ENCODE measurements at regions not wholly inside any gene's neighbourhood (a gene's known extent, or its start where the extent isn't known, plus 50 kb on each side); places are given as distances from the start of the nearest gene placed in this dataset.

DNA sequence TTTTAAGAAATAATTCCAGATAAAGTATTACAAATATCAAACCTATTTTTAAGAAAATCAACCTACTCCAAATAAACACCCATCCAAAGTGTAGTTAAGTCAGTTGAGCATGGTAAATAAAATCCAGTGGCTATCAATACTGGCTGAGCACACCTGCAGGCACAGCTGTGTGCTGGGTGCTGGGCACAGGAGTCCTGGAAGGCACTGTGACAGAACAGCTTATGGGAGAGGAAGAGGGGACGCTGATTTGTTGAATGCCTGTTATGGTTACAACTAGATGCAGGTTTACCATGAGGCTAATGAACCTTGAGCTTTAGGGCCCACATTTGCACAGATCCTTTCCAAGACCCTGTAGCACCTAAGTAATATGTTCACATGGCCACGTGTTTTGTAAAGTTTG is 202.7 kb downstream of the MTX2 start:
- Histone ChIP-seq H3K9me3 (ENCODE audit: severe bottlenecking) (no peaks in the 10 kb centered on the region), H3K4me1 (ENCODE audit: insufficient read depth, poor library complexity, severe bottlenecking) (peaks cover 11% of the 10 kb centered on the region), H3K27ac (ENCODE audit: poor library complexity, severe bottlenecking) (no peak overlapping the region), H3K27me3 (ENCODE audit: insufficient read depth, poor library complexity, severe bottlenecking) (no peaks in the 10 kb centered on the region), H3K36me3 (ENCODE audit: low read depth) (no peaks in the 10 kb centered on the region), H3K4me3 (ENCODE audit: severe bottlenecking) (no peak overlapping the region)
- no peak for ATAC-seq (ENCODE audit: low read depth)
- TF ChIP-seq, protein P1, sequence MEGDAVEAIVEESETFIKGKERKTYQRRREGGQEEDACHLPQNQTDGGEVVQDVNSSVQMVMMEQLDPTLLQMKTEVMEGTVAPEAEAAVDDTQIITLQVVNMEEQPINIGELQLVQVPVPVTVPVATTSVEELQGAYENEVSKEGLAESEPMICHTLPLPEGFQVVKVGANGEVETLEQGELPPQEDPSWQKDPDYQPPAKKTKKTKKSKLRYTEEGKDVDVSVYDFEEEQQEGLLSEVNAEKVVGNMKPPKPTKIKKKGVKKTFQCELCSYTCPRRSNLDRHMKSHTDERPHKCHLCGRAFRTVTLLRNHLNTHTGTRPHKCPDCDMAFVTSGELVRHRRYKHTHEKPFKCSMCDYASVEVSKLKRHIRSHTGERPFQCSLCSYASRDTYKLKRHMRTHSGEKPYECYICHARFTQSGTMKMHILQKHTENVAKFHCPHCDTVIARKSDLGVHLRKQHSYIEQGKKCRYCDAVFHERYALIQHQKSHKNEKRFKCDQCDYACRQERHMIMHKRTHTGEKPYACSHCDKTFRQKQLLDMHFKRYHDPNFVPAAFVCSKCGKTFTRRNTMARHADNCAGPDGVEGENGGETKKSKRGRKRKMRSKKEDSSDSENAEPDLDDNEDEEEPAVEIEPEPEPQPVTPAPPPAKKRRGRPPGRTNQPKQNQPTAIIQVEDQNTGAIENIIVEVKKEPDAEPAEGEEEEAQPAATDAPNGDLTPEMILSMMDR (IDR thresholded peaks at IDR 0.05; ENCODE audit: poor library complexity, severe bottlenecking), result no peak
- no peak for DNase-seq (ENCODE audit: low spot score)

DNA sequence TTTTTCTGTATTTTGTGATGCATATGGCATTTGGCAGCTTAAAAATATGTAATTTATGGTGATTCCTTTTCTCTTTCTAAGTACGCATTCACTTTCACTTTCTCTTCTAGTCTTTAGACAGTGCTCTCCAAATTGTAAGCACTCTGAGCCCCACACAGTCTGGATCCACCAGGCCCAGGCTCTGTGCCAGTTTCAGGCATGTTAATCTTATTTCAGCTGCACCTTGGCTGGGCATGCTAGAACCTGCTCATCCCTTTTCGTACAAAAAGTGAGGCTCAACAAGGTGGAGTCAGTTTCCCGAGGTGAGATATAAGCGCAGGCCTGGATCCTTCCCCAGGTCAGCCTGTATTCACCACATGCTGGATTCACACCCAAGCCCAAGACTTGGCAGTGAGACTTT is 203.9 kb downstream of the MTX2 start:
- DNase-seq (ENCODE audit: low spot score) (peak; percentile 84), ATAC-seq (ENCODE audit: low read depth) (peak; percentile 99)
- H3K9me3 ChIP-seq (ENCODE audit: severe bottlenecking), result no peaks in the 10 kb centered on the region
- H3K4me3 ChIP-seq (ENCODE audit: severe bottlenecking), result peak overlapping the region; percentile 6
- H3K27ac ChIP-seq (ENCODE audit: poor library complexity, severe bottlenecking), result peak overlapping the region; percentile 42
- H3K36me3 ChIP-seq (ENCODE audit: low read depth), result no peaks in the 10 kb centered on the region
- no peaks in the 10 kb centered on the region for H3K27me3 ChIP-seq (ENCODE audit: insufficient read depth, poor library complexity, severe bottlenecking)
- peaks cover 11% of the 10 kb centered on the region for H3K4me1 ChIP-seq (ENCODE audit: insufficient read depth, poor library complexity, severe bottlenecking)
- TF ChIP-seq, protein P1 (IDR thresholded peaks at IDR 0.05; ENCODE audit: poor library complexity, severe bottlenecking), result no peak

DNA sequence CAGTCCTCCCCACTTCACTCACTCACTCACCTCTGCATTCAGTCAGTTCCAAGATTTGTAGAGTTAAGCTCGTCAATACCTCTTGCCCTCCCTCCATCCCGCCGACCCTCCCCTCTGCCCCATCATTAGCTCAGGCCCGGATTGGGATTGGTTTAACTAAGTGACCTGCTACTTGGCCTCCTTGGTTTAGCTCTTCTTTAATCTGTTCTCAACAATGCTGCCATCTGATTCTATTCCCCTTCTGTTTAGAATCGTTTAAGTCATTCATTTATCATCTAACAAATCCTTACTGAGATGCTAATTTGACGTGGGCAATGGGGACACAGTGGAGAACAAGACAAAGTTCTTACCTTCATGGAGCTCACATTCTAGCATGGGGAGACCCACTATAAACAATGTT is 204.6 kb downstream of the MTX2 start:
- ATAC-seq (ENCODE audit: low read depth) (no peak), DNase-seq (ENCODE audit: low spot score) (no peak)
- Histone ChIP-seq H3K27ac (ENCODE audit: poor library complexity, severe bottlenecking) (peak overlapping the region; percentile 42), H3K4me1 (ENCODE audit: insufficient read depth, poor library complexity, severe bottlenecking) (peaks cover 11% of the 10 kb centered on the region), H3K9me3 (ENCODE audit: severe bottlenecking) (no peaks in the 10 kb centered on the region), H3K27me3 (ENCODE audit: insufficient read depth, poor library complexity, severe bottlenecking) (no peaks in the 10 kb centered on the region), H3K36me3 (ENCODE audit: low read depth) (no peaks in the 10 kb centered on the region), H3K4me3 (ENCODE audit: severe bottlenecking) (no peak overlapping the region)
- TF ChIP-seq, protein P1 (IDR thresholded peaks at IDR 0.05; ENCODE audit: poor library complexity, severe bottlenecking), result no peak

DNA sequence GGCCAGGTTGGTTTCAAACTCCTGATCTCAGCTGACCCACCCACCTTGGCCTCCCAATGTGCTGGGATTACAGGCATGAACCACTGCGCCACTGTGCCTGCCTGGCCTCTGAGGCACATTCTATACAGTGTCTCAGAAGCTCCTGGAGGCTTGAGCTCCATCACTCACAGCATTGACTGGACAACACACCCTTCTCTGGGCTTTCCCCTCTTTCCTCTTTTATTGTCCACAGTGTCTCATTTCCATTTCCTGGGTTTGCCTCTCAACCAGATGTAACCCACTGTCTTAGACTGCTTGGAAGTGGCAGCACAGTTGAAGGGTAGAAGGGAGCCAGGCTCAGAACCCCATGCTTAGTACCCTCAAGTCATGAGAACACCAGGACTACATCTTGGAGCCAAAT is 208.1 kb downstream of the MTX2 start:
- no peak overlapping the region for H3K4me3 ChIP-seq (ENCODE audit: severe bottlenecking)
- ATAC-seq (ENCODE audit: low read depth), result no peak

DNA sequence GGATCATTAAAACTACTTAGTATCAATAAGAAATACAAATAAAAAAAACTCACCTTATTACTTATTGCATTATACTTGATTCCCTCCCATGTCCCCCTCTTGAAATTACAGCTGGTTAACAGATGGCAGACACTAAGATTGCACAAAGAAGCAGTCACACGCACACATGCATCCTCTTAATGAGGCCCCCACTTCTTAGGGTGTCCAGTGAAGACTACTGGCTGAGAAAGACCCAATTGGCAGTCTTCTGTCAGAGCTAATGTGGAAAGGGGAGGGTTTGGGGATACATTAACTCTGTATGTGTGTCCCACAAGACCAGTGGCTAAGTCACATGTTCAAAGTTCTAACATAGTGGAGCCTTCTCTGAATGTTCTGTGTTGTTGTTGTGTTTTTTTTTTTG is 210.7 kb downstream of the MTX2 start:
- no peak overlapping the region for H3K27ac ChIP-seq (ENCODE audit: poor library complexity, severe bottlenecking)
- no peak overlapping the region for H3K4me3 ChIP-seq (ENCODE audit: severe bottlenecking)
- no peaks in the 10 kb centered on the region for H3K27me3 ChIP-seq (ENCODE audit: insufficient read depth, poor library complexity, severe bottlenecking)
- H3K9me3 ChIP-seq (ENCODE audit: severe bottlenecking), result no peaks in the 10 kb centered on the region
- no peak for DNase-seq (ENCODE audit: low spot score)
- H3K36me3 ChIP-seq (ENCODE audit: low read depth), result no peaks in the 10 kb centered on the region
- TF ChIP-seq, protein P1 (IDR thresholded peaks at IDR 0.05; ENCODE audit: poor library complexity, severe bottlenecking), result no peak
- ATAC-seq (ENCODE audit: low read depth), result no peak
- no peaks in the 10 kb centered on the region for H3K4me1 ChIP-seq (ENCODE audit: insufficient read depth, poor library complexity, severe bottlenecking)

More for the DNA sequence above, 208.1 kb downstream of the MTX2 start:
- no peak for DNase-seq (ENCODE audit: low spot score)
- Histone ChIP-seq H3K27me3 (ENCODE audit: insufficient read depth, poor library complexity, severe bottlenecking) (no peaks in the 10 kb centered on the region), H3K36me3 (ENCODE audit: low read depth) (no peaks in the 10 kb centered on the region), H3K4me1 (ENCODE audit: insufficient read depth, poor library complexity, severe bottlenecking) (peaks cover 10% of the 10 kb centered on the region), H3K27ac (ENCODE audit: poor library complexity, severe bottlenecking) (no peak overlapping the region), H3K9me3 (ENCODE audit: severe bottlenecking) (no peaks in the 10 kb centered on the region)
- TF ChIP-seq, protein P1 (IDR thresholded peaks at IDR 0.05; ENCODE audit: poor library complexity, severe bottlenecking), result no peak

Data from RWPE2 (cell line).